Neural progenitor cell (in vitro differentiated cells): ENCODE measurements at regions not wholly inside any gene's neighbourhood (a gene's known extent, or its start where the extent isn't known, plus 50 kb on each side); places are given as distances from the start of the nearest gene placed in this dataset.

Experiments
- EZH2phosphoT487 ChIP-seq: fragments of 200-600 bp; sonication (generic); IDR thresholded peaks from 2 replicates; pipeline ENCODE4 v1.6.1; 2017; ENCODE audit warnings: antibody characterized with exemption
- TF ChIP-seq, protein P1 (sequence below): fragments of 200-600 bp; sonication (generic); IDR thresholded peaks from 2 replicates; pipeline ENCODE4 v1.5.1; 2017; ENCODE audit warnings: antibody characterized with exemption, mild to moderate bottlenecking

DNA sequence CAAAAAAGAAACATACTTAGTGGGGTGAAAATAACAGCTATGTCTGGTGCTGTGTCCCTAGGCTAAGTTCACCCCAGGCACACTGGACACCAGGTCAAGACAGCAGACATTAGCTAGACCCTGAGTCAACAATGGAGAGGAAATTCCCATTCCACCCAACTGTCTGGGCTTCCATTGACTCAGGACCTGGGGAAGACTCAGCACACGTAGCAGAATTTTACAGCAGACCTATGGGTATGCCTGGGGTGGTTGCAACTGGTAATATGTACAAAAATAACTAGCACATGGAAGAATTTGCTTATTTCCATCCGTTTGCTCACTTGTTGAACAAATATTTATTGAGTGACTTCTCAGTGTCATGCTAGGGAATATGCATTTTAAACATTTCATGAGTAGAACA lies 117.0 kb downstream of the GAS1 start:
- TF ChIP-seq, protein P1, sequence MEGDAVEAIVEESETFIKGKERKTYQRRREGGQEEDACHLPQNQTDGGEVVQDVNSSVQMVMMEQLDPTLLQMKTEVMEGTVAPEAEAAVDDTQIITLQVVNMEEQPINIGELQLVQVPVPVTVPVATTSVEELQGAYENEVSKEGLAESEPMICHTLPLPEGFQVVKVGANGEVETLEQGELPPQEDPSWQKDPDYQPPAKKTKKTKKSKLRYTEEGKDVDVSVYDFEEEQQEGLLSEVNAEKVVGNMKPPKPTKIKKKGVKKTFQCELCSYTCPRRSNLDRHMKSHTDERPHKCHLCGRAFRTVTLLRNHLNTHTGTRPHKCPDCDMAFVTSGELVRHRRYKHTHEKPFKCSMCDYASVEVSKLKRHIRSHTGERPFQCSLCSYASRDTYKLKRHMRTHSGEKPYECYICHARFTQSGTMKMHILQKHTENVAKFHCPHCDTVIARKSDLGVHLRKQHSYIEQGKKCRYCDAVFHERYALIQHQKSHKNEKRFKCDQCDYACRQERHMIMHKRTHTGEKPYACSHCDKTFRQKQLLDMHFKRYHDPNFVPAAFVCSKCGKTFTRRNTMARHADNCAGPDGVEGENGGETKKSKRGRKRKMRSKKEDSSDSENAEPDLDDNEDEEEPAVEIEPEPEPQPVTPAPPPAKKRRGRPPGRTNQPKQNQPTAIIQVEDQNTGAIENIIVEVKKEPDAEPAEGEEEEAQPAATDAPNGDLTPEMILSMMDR, result no peak
- no peak for TF ChIP-seq EZH2phosphoT487
